Tibial nerve (tissue), 4 donors: ENCODE measurements at regions not wholly inside any gene's neighbourhood (a gene's known extent, or its start where the extent isn't known, plus 50 kb on each side); places are given as distances from the start of the nearest gene placed in this dataset.

Experiments
- DNase-seq, 2 donors: peaks; one replicate each; pipeline ENCODE4 v3.0.0-alpha.2; 2019; ENCODE audit warnings: low spot score in 2 of 2
- H3K27ac ChIP-seq, 4 donors: fragments of 200-600 bp; sonication (generic) in 3 of 4; one replicate each; pipeline ENCODE4 v1.5.1; 2017 to 2019; ENCODE audit warnings: mild to moderate bottlenecking in 1 of 4
- H3K27me3 ChIP-seq, 2 donors: fragments of 200-600 bp; sonication (generic) in 1 of 2; one replicate each; pipeline versions ENCODE4 v1.5.1 to v1.6.0; 2017 to 2019
- H3K36me3 ChIP-seq, 3 donors: fragments of 200-600 bp; sonication (generic); one replicate each; pipeline ENCODE4 v1.5.1; 2018 to 2019
- H3K4me1 ChIP-seq, 4 donors: fragments of 200-600 bp; sonication (generic) in 3 of 4; one replicate each; pipeline ENCODE4 v1.5.1; 2017 to 2019
- H3K4me3 ChIP-seq, 4 donors: fragments of 200-600 bp; sonication (generic) in 3 of 4; one replicate each; pipeline ENCODE4 v1.5.1; 2017 to 2019; ENCODE audit warnings: mild to moderate bottlenecking in 1 of 4, moderate library complexity in 1 of 4
- H3K9me3 ChIP-seq, 4 donors: fragments of 200-600 bp; sonication (generic) in 3 of 4; one replicate each; pipeline ENCODE4 v1.5.1; 2017 to 2019
- EP300 ChIP-seq, 2 donors: sonication (generic); formaldehyde crosslinking; IDR thresholded peaks; one replicate each; pipeline ENCODE4 v1.6.1; 2017; ENCODE audit warnings: antibody characterized with exemption in 2 of 2, mild to moderate bottlenecking in 1 of 2
- POLR2A ChIP-seq, 2 donors: fragments of 450-650 bp; IDR thresholded peaks; one replicate each; pipeline ENCODE4 v1.6.1; 2017; ENCODE audit warnings: antibody characterized with exemption in 2 of 2, mild to moderate bottlenecking in 2 of 2, moderate library complexity in 2 of 2
- WGBS, 2 donors: methylation state at CpG; one replicate each; pipeline ENCODE4 v1.1.5; 2018; 5-methylcytosine and 5-hydroxymethylcytosine counted together
- TF ChIP-seq, protein P1 (sequence below), 5 experiments: fragments of 200-600 bp in 3 of 5; fragments of 450-650 bp in 2 of 5; sonication (generic) in 3 of 5; IDR thresholded peaks; one replicate each; pipeline ENCODE4 v1.5.1; 2016 to 2019; ENCODE audit warnings: antibody characterized with exemption in 5 of 5, mild to moderate bottlenecking in 3 of 5, moderate library complexity in 2 of 5

DNA sequence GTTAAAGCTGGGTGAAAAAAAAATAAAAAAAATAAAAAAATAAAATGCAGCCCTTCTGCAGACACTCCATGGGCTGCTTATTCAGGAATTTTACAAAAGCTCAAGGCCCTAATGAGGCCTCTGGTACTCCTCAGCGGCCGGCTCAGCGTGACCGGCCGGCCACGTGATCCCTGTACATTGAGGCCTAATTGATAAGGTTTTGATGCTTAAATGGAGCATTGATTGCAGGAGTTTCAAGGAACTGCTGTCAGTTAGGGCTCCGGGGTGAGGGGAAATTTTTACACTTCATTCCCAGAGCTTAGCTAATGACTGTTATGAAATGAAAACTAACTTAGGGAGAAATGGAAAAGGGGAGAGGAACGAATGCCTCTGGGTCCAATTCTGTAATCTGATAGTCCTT is 368.8 kb upstream of the KIRREL3 start:
- Histone ChIP-seq H3K4me1 (no peaks in the 10 kb centered on the region), H3K9me3 (no peaks in the 10 kb centered on the region), H3K27me3 (no peaks in the 10 kb centered on the region), H3K27ac (no peak overlapping the region), H3K36me3 (no peaks in the 10 kb centered on the region), H3K4me3 (no peak overlapping the region)
- DNase-seq: no peak
- TF ChIP-seq EP300 (IDR thresholded peaks at IDR 0.05): no peak
- TF ChIP-seq, protein P1, sequence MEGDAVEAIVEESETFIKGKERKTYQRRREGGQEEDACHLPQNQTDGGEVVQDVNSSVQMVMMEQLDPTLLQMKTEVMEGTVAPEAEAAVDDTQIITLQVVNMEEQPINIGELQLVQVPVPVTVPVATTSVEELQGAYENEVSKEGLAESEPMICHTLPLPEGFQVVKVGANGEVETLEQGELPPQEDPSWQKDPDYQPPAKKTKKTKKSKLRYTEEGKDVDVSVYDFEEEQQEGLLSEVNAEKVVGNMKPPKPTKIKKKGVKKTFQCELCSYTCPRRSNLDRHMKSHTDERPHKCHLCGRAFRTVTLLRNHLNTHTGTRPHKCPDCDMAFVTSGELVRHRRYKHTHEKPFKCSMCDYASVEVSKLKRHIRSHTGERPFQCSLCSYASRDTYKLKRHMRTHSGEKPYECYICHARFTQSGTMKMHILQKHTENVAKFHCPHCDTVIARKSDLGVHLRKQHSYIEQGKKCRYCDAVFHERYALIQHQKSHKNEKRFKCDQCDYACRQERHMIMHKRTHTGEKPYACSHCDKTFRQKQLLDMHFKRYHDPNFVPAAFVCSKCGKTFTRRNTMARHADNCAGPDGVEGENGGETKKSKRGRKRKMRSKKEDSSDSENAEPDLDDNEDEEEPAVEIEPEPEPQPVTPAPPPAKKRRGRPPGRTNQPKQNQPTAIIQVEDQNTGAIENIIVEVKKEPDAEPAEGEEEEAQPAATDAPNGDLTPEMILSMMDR (IDR thresholded peaks at IDR 0.05): no peak
- no peak for TF ChIP-seq POLR2A (IDR thresholded peaks at IDR 0.05)
- 53 to 69% methylated on average over 8 of the region's 8 CpGs for WGBS, 2 donors

DNA sequence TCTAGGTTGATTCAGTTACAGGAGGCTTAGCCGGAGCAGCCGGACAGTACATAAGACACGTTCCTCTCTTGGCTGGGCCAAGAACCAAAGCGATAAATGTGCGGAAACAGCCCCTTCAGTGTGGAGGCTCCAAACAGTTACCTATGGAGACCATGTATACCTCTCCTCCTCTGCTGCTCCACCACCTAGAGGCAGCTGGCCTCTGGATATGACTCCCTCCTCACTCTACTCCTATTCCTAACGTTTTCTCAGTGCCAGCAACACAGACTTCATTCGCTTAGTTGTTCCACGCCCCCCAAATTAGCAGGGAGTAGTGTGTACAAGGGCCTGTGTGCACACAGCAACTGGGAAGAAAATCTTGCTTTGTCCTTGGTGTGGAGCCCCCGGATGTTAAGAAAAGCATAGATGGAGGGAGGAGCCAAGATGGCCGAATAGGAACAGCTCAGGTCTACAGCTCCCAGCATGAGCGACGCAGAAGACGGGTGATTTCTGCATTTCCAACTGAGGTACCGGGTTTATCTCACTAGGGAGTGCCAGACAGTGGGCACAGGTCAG is 362.3 kb upstream of the KIRREL3 start:
- DNase-seq: no peak
- no peak overlapping the region for H3K27ac ChIP-seq
- TF ChIP-seq, protein P1 (IDR thresholded peaks at IDR 0.05): no peak
- TF ChIP-seq EP300 (IDR thresholded peaks at IDR 0.05): no peak
- no peak for TF ChIP-seq POLR2A (IDR thresholded peaks at IDR 0.05)
- no peak overlapping the region for H3K4me3 ChIP-seq
- no peaks in the 10 kb centered on the region for H3K36me3 ChIP-seq
- H3K9me3 ChIP-seq: no peaks in the 10 kb centered on the region
- no peaks in the 10 kb centered on the region for H3K4me1 ChIP-seq
- H3K27me3 ChIP-seq: no peaks in the 10 kb centered on the region
- 87 to 88% methylated on average over 14 of the region's 14 CpGs for WGBS, 2 donors

DNA sequence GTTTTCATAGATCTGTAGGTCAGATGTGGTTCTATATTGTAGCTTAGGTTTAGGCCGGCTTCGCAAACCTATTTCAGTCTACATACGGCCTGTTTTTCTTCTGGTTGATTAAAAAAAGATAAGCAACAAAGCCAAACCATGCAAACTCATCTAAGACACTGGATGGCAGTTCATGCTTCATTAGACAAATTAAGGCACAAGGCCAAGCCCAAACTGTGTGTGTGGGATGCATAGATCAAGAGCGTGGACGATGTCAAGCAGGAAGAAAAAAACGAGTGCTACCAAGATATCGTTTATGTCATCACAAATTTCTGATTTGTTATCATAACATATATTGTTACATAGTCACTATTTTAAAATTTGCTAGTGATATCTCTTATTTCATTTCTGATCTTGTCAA is 357.6 kb upstream of the KIRREL3 start:
- 84 to 85% methylated on average over 7 of the region's 7 CpGs for WGBS, 2 donors
- Histone ChIP-seq H3K27ac (no peak overlapping the region), H3K4me1 (no peaks in the 10 kb centered on the region), H3K4me3 (no peak overlapping the region), H3K27me3 (no peaks in the 10 kb centered on the region), H3K36me3 (no peaks in the 10 kb centered on the region), H3K9me3 (no peaks in the 10 kb centered on the region)
- no peak for DNase-seq
- TF ChIP-seq, protein P1 (IDR thresholded peaks at IDR 0.05): no peak
- no peak for TF ChIP-seq EP300 (IDR thresholded peaks at IDR 0.05)
- TF ChIP-seq POLR2A (IDR thresholded peaks at IDR 0.05): no peak

DNA sequence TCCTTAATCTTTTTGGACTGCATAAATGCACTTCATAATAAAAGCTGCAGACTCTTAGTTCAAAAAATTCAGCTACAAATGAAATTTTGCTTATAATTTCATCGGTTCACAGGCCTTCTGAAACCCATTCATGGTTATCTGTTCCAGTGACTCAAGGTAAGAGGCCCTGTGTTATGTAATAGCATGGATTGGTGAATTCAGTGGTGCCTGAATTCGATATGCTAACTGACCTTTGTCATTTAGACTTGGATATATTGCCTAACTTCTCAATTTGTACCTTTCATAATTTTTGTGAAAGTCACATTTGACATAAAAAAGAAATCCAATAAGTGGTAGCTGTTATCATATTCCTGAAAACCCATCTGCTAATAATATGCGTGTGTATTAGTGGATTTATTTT is 349.9 kb upstream of the KIRREL3 start:
- Histone ChIP-seq H3K36me3 (no peaks in the 10 kb centered on the region), H3K4me3 (no peak overlapping the region), H3K27me3 (no peaks in the 10 kb centered on the region), H3K27ac (no peak overlapping the region), H3K9me3 (no peaks in the 10 kb centered on the region), H3K4me1 (no peaks in the 10 kb centered on the region)
- whole genome bisulfite sequencing, 2 donors: 87 to 96% methylated on average over 3 of the region's 3 CpGs
- no peak for DNase-seq
- TF ChIP-seq EP300 (IDR thresholded peaks at IDR 0.05) (no peak), POLR2A (IDR thresholded peaks at IDR 0.05) (no peak)
- TF ChIP-seq, protein P1 (IDR thresholded peaks at IDR 0.05): no peak

DNA sequence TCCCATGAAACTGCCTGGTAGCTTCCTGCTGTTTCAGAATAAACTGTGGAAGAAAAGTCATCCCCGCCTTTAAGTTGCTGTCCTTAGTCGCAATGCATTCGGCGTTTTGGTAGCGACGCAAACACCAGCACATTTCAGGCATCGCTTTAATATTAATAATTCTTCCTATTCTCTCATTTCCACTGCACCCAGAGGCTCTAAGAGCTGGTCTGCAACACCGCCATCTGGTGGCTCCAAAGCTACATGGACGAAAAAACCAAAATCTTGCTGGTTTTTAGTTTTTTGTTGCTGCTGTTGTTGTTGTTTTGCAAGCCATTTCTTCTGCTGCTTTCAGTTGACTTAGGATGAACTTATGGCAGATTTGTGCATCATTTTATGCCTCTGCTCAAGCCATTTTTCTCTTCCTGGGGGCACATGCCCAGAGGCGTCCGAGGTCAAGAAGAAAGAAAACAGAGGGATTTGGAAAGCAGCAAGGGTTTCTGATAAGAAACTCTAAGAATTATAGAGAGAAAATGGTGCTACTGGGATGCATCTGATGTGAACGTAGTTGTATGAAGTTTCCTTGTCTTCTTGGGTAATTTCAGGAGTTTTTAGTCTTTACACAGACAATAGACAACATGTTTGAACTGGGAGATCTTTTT is 345.4 kb upstream of the KIRREL3 start:
- Histone ChIP-seq H3K9me3 (no peaks in the 10 kb centered on the region), H3K4me1 (no peaks in the 10 kb centered on the region), H3K27me3 (no peaks in the 10 kb centered on the region), H3K27ac (no peak overlapping the region), H3K36me3 (no peaks in the 10 kb centered on the region), H3K4me3 (peak overlapping the region in 1 of 4 donors; percentile 22)
- peak in 1 of 2 donors; percentile 45 for DNase-seq
- TF ChIP-seq, protein P1 (IDR thresholded peaks at IDR 0.05): peak; percentile 44 to 74 (median 56)
- TF ChIP-seq POLR2A (IDR thresholded peaks at IDR 0.05): no peak
- whole genome bisulfite sequencing, 2 donors: 33 to 35% methylated on average over 12 of the region's 12 CpGs
